ENCODE measurements at regions not wholly inside any gene's neighbourhood (a gene's known extent, or its start where the extent isn't known, plus 50 kb on each side); places are given as distances from the start of the nearest gene placed in this dataset.

GRCh38 chr2:67895227-67895941 lies 167.4 kb downstream of the C1D start:
- Histone ChIP-seq H3K9me3 (replicated peaks in 1 of 3) (no peaks in the 10 kb centered on the region), H3K27me3 (no peaks in the 10 kb centered on the region), H3K4me1 (replicated peaks in 1 of 2) (no peaks in the 10 kb centered on the region), H3K36me3 (replicated peaks in 1 of 2) (no peaks in the 10 kb centered on the region), H3K4me3 (no peak overlapping the region), H3K27ac (no peak overlapping the region)
- DNase-seq, result peak in 2 of 7 donors; percentile 16 to 22
- intact Hi-C loops (cut with DNase I), result no loop called here
- TF ChIP-seq POLR2A (IDR thresholded peaks at IDR 0.05), result no peak
- TF ChIP-seq CTCF (IDR thresholded peaks at IDR 0.05), result no peak
- 51 to 72% (median 59%) methylated on average over 6 to 7 of the region's 7 CpGs for WGBS, 4 donors

DNA sequence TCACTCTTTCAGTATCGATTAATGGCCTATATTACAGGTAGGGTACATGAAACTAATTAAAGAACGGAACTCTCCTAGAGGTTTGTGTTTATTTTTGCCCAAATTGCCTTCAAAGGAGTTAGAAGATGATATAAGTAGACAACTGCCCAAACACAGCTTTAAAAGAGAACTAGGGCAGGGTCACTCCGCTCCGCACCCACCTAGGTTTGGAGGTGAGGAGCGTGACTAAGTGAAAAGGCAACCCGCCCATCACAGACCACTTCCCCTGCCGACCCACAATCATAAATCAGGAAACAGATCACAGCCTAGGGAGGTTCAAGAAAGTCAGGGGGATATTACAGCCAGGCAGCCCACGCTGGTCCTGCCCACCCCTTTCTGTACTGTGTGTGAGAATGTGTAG lies 166.7 kb downstream of the C1D start:
- Histone ChIP-seq H3K9me3 (replicated peaks in 1 of 3) (no peaks in the 10 kb centered on the region), H3K27ac (no peak overlapping the region), H3K4me1 (replicated peaks in 1 of 2) (no peaks in the 10 kb centered on the region), H3K27me3 (no peaks in the 10 kb centered on the region), H3K4me3 (no peak overlapping the region), H3K36me3 (replicated peaks in 1 of 2) (no peaks in the 10 kb centered on the region)
- intact Hi-C loops (cut with DNase I), result no loop called here
- DNase-seq, result no peak
- TF ChIP-seq POLR2A (IDR thresholded peaks at IDR 0.05), result no peak
- no peak for TF ChIP-seq CTCF (IDR thresholded peaks at IDR 0.05)
- 73 to 89% (median 86%) methylated on average over 8 of the region's 8 CpGs for WGBS, 4 donors

DNA sequence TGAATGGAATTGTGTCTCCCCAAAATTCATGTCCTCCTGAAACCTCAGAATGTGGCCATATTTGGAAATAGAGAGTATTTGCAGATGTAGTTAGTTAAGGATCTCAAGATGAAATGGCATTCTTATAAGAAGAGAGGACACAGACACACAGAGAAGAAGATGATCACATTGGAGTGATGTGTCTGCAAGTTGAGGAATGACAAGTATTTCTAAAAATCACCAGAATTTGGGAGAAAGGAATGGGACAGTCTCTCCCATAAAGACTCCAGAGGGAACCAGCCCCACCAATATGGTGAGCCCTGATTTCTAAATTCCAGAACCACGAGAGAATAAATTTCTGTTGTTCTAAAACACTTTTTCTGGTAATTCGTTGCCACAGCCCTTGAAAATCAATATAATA lies 166.3 kb downstream of the C1D start:
- intact Hi-C loops (cut with DNase I), result no loop called here
- 66 to 82% (median 72%) methylated on average over 2 of the region's 2 CpGs for WGBS, 4 donors

GRCh38 chr2:67898595-67898994 lies 164.2 kb downstream of the C1D start:
- H3K27me3 ChIP-seq, result no peaks in the 10 kb centered on the region
- no peak for TF ChIP-seq CTCF (IDR thresholded peaks at IDR 0.05)
- no peak for TF ChIP-seq POLR2A (IDR thresholded peaks at IDR 0.05)
- no peak overlapping the region for H3K27ac ChIP-seq
- no peaks in the 10 kb centered on the region for H3K36me3 ChIP-seq (replicated peaks in 1 of 2)
- no peak for DNase-seq
- no peaks in the 10 kb centered on the region for H3K9me3 ChIP-seq (replicated peaks in 1 of 3)
- intact Hi-C loops (cut with DNase I), result no loop called here
- WGBS, 4 donors, result 73 to 91% (median 84%) methylated on average over 4 of the region's 4 CpGs
- no peak overlapping the region for H3K4me3 ChIP-seq
- no peaks in the 10 kb centered on the region for H3K4me1 ChIP-seq (replicated peaks in 1 of 2)

More for the DNA sequence above, 166.3 kb downstream of the C1D start:
- H3K4me1 ChIP-seq (replicated peaks in 1 of 2), result no peaks in the 10 kb centered on the region
- no peak for DNase-seq
- no peak for TF ChIP-seq POLR2A (IDR thresholded peaks at IDR 0.05)
- no peak for TF ChIP-seq CTCF (IDR thresholded peaks at IDR 0.05)
- no peaks in the 10 kb centered on the region for H3K36me3 ChIP-seq (replicated peaks in 1 of 2)
- no peak overlapping the region for H3K27ac ChIP-seq
- H3K9me3 ChIP-seq (replicated peaks in 1 of 3), result no peaks in the 10 kb centered on the region
- H3K4me3 ChIP-seq, result no peak overlapping the region
- H3K27me3 ChIP-seq, result no peaks in the 10 kb centered on the region

All from adrenal gland (tissue), 9 donors.